Esophagus squamous epithelium (tissue), 5 donors: ENCODE measurements at regions not wholly inside any gene's neighbourhood (a gene's known extent, or its start where the extent isn't known, plus 50 kb on each side); places are given as distances from the start of the nearest gene placed in this dataset.

ENCODE experiments used
- DNase-seq: peaks from one replicate; lab custom pipeline; 2025; lab: John Stamatoyannopoulos, UW
- H3K27ac ChIP-seq, 4 donors: fragments of 200-600 bp; sonication (generic); one replicate each; pipeline ENCODE4 v1.5.1; 2016 to 2019; ENCODE audit warnings: mild to moderate bottlenecking in 1 of 4
- H3K27me3 ChIP-seq, 4 donors: fragments of 200-600 bp; sonication (generic); 1 replicate in 3 of 4; 2 replicates in 1 of 4; pipeline versions ENCODE4 v1.5.1 to v1.6.0; 2017 to 2021; ENCODE audit warnings: antibody characterized with exemption in 1 of 4
- H3K36me3 ChIP-seq, 3 donors: fragments of 200-600 bp; sonication (generic); one replicate each; pipeline ENCODE4 v1.5.1; 2016 to 2019
- H3K4me1 ChIP-seq, 3 donors: fragments of 200-600 bp; sonication (generic); one replicate each; pipeline ENCODE4 v1.5.1; 2017 to 2019
- H3K4me3 ChIP-seq, 4 donors: fragments of 200-600 bp; sonication (generic); 1 replicate in 3 of 4; 2 replicates in 1 of 4; pipeline ENCODE4 v1.5.1; 2016 to 2019; ENCODE audit warnings: mild to moderate bottlenecking in 2 of 4, moderate library complexity in 1 of 4
- H3K9me3 ChIP-seq, 3 donors: fragments of 200-600 bp; sonication (generic); one replicate each; pipeline ENCODE4 v1.5.1; 2016 to 2019
- POLR2A ChIP-seq, 4 donors: fragments of 450-650 bp; IDR thresholded peaks; one replicate each; pipeline ENCODE4 v1.6.1; 2017; ENCODE audit warnings: antibody characterized with exemption in 4 of 4, mild to moderate bottlenecking in 4 of 4, moderate library complexity in 3 of 4
- WGBS, 2 donors: methylation state at CpG; one replicate each; pipeline ENCODE4 v1.1.5; 2018; 5-methylcytosine and 5-hydroxymethylcytosine counted together
- intact Hi-C: fragments of 100-400 bp; cut with DNase I; formaldehyde crosslinking; loops from one replicate; pipeline ENCODE4 v1.15.0; 2022
- TF ChIP-seq, protein P1 (sequence below), 6 experiments: fragments of 450-650 bp in 4 of 6; fragments of 200-600 bp in 2 of 6; sonication (generic) in 2 of 6; IDR thresholded peaks; one replicate each; pipeline ENCODE4 v1.5.1; 2016 to 2019; ENCODE audit warnings: antibody characterized with exemption in 6 of 6, mild to moderate bottlenecking in 4 of 6, moderate library complexity in 4 of 6
- donor health status: DM: yes; HTN: yes; CAD: no.

DNA sequence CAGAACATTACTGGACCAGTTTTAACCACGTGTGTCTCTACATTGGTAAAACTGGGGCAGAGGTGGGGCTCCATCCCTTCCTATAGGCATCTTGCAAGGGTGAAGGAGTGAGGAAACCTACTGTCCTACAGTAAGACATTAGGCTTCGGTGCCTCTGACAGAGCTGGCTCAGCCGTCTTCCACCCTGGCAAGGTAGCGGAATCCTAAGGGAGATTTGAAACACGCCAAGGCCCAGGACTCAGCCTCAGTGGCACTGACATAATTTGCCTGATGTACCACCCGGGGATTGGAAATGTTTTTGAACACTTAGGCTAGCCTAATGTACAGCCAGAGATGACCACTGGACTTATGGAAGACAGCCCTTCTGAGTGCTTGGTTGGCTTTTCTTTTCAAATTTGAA, 329.7 kb upstream of the IRX1 start:
- WGBS, 2 donors, result 69 to 83% methylated on average over 5 to 6 of the region's 6 CpGs

DNA sequence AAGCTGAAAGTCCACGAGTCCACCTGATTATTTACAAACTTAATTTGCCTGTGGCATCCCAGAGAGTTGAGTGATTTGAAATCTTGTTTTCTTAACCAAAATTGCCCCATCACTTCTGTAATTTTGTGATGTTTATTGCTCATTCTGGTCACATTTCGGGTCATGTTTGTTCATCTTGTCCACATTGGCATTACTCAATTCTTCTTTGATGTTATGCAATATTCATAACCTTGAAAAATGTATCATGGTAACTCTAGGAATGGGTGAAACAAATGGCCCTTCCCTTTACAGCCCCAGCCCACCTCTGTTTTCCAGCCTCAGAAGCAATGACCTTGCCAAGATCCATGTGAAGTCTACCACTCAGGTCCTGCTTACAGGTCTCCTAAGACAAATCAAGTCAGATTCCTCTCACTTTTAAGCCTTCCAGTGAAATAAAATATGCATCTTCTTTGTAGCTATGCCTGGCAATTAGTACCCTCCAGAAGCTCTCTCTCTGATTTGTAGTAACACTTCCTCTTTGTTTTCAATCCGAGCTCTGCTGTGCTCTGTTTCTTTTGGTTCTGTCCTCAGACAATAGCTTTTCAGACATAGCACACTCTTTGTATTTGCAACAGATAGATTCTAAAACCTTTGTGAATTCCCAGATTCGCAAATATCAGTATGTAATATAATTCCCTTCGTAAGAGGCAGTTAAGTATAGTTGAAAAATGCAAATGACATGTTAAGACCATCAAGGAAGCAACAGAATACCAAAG, 330.3 kb upstream of the IRX1 start:
- Histone ChIP-seq H3K9me3 (no peaks in the 10 kb centered on the region), H3K36me3 (no peaks in the 10 kb centered on the region), H3K4me1 (no peaks in the 10 kb centered on the region), H3K27ac (no peak overlapping the region), H3K4me3 (no peak overlapping the region), H3K27me3 (no peaks in the 10 kb centered on the region)
- no peak for DNase-seq
- WGBS, 2 donors, result 63 to 65% methylated on average over 5 of the region's 5 CpGs
- TF ChIP-seq, protein P1, sequence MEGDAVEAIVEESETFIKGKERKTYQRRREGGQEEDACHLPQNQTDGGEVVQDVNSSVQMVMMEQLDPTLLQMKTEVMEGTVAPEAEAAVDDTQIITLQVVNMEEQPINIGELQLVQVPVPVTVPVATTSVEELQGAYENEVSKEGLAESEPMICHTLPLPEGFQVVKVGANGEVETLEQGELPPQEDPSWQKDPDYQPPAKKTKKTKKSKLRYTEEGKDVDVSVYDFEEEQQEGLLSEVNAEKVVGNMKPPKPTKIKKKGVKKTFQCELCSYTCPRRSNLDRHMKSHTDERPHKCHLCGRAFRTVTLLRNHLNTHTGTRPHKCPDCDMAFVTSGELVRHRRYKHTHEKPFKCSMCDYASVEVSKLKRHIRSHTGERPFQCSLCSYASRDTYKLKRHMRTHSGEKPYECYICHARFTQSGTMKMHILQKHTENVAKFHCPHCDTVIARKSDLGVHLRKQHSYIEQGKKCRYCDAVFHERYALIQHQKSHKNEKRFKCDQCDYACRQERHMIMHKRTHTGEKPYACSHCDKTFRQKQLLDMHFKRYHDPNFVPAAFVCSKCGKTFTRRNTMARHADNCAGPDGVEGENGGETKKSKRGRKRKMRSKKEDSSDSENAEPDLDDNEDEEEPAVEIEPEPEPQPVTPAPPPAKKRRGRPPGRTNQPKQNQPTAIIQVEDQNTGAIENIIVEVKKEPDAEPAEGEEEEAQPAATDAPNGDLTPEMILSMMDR (IDR thresholded peaks at IDR 0.05), result no peak
- TF ChIP-seq POLR2A (IDR thresholded peaks at IDR 0.05), result no peak
- intact Hi-C loops, result no loop called here

More for the DNA sequence above, 329.7 kb upstream of the IRX1 start:
- Histone ChIP-seq H3K4me1 (no peaks in the 10 kb centered on the region), H3K4me3 (no peak overlapping the region), H3K36me3 (no peaks in the 10 kb centered on the region), H3K27ac (no peak overlapping the region), H3K27me3 (no peaks in the 10 kb centered on the region), H3K9me3 (no peaks in the 10 kb centered on the region)
- TF ChIP-seq POLR2A (IDR thresholded peaks at IDR 0.05), result no peak
- TF ChIP-seq, protein P1 (IDR thresholded peaks at IDR 0.05), result no peak
- intact Hi-C loops, result no loop called here
- no peak for DNase-seq

DNA sequence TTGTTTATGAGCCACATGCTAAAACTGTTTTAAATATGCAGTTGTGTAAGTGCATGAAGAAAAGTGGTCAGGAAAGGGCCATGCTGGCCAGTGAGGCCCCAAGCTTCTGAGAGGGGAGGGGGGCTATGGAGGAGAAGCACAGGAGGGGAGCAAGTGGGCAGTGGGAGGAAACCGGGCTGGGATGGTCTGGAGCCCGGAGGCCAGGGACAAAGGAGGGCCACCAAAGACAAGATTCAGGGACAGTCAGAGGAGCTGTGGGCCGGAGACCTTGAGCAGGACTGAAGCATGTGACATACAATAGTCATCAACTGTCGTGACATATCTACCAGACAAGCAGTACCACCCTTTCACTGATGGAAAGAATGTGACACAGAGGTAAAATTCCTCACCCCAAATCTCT, 333.2 kb upstream of the IRX1 start:
- H3K27me3 ChIP-seq, result no peaks in the 10 kb centered on the region
- no peak overlapping the region for H3K4me3 ChIP-seq
- H3K4me1 ChIP-seq, result no peaks in the 10 kb centered on the region
- H3K27ac ChIP-seq, result no peak overlapping the region
- DNase-seq, result no peak
- no peaks in the 10 kb centered on the region for H3K36me3 ChIP-seq
- TF ChIP-seq, protein P1 (IDR thresholded peaks at IDR 0.05), result no peak
- TF ChIP-seq POLR2A (IDR thresholded peaks at IDR 0.05), result no peak
- 84 to 87% methylated on average over 4 of the region's 4 CpGs for WGBS, 2 donors
- intact Hi-C loops, result no loop called here
- no peaks in the 10 kb centered on the region for H3K9me3 ChIP-seq

DNA sequence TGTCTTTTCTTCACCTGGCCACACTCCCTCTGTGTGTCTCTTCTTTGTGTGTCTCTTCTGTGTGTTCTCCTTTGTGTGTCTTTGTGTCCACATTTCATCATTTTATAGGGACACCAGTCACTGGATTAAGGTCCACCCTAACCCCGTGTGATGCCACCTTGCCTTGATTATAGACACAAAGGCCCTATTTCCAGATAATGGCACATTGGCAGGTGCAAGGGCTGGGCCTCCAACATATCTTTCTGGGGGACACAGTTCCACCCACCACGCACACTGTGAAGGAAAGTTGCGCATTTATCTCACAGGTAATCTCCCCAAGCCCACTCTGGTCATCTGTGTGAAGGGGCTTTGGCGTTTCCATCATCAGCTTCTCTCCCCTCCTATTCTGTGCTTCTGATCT, 334.6 kb upstream of the IRX1 start:
- no peaks in the 10 kb centered on the region for H3K4me1 ChIP-seq
- intact Hi-C loops, result no loop called here
- no peak overlapping the region for H3K27ac ChIP-seq
- DNase-seq, result no peak
- TF ChIP-seq POLR2A (IDR thresholded peaks at IDR 0.05), result no peak
- TF ChIP-seq, protein P1 (IDR thresholded peaks at IDR 0.05), result no peak
- H3K4me3 ChIP-seq, result no peak overlapping the region
- H3K27me3 ChIP-seq, result no peaks in the 10 kb centered on the region
- H3K9me3 ChIP-seq, result no peaks in the 10 kb centered on the region
- H3K36me3 ChIP-seq, result no peaks in the 10 kb centered on the region
- WGBS, 2 donors, result 85 to 93% methylated on average over 4 of the region's 4 CpGs

DNA sequence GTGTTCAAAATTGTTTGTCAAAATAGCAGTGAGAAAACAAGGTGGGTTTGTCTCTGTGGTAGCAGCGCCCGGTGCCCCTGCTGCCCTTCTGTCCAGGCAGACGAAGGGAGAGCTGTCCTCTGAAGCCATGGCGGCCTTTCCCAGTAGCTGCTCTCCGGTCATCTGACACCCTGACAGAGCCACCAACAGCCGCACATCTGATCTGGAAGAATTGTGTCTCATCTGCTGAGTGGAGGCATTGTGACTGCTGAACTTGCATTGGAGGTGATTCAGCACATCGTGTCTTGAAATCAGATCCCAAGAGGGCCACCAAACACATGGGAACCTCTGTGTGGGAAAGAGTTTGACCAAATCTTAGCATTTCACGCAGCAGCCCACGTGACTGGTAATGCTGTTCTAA, 337.6 kb upstream of the IRX1 start:
- Histone ChIP-seq H3K9me3 (no peaks in the 10 kb centered on the region), H3K27ac (no peak overlapping the region), H3K27me3 (no peaks in the 10 kb centered on the region), H3K4me3 (no peak overlapping the region), H3K36me3 (no peaks in the 10 kb centered on the region), H3K4me1 (no peaks in the 10 kb centered on the region)
- WGBS, 2 donors, result 63 to 82% methylated on average over 4 to 7 of the region's 9 CpGs
- no peak for DNase-seq
- TF ChIP-seq POLR2A (IDR thresholded peaks at IDR 0.05), result no peak
- TF ChIP-seq, protein P1 (IDR thresholded peaks at IDR 0.05), result no peak
- intact Hi-C loops, result no loop called here
